ENCODE measurements at regions not wholly inside any gene's neighbourhood (a gene's known extent, or its start where the extent isn't known, plus 50 kb on each side); places are given as distances from the start of the nearest gene placed in this dataset.

GRCh38 chr6:163731215-163732013 is 316.9 kb downstream of the QKI start:
- TF ChIP-seq RAD21 (IDR thresholded peaks at IDR 0.05; ENCODE audit: low read depth) (no peak), TAF1 (IDR thresholded peaks at IDR 0.05; ENCODE audit: low read depth) (no peak), CREB1 (IDR thresholded peaks at IDR 0.05; ENCODE audit: low read depth) (no peak), FOXM1 (IDR thresholded peaks at IDR 0.05; ENCODE audit: borderline replicate concordance, low read depth) (no peak), ZBTB7A (IDR thresholded peaks at IDR 0.05; ENCODE audit: low read depth) (no peak), NFIC (IDR thresholded peaks at IDR 0.05) (no peak), USF1 (IDR thresholded peaks at IDR 0.05) (no peak), EP300 (IDR thresholded peaks at IDR 0.05; ENCODE audit: borderline replicate concordance) (no peak), CEBPB (IDR thresholded peaks at IDR 0.05) (no peak), REST (IDR thresholded peaks at IDR 0.05; ENCODE audit: low read depth) (no peak), EGR1 (IDR thresholded peaks at IDR 0.05) (no peak), TEAD4 (IDR thresholded peaks at IDR 0.05) (no peak), TCF12 (IDR thresholded peaks at IDR 0.05; ENCODE audit: low read depth) (no peak), YY1 (IDR thresholded peaks at IDR 0.05; ENCODE audit: low read depth) (no peak), MAX (IDR thresholded peaks at IDR 0.05) (no peak)

GRCh38 chr6:163730246-163731210 is 316.0 kb downstream of the QKI start:
- TF ChIP-seq USF1 (IDR thresholded peaks at IDR 0.05) = no peak
- TF ChIP-seq CEBPB (IDR thresholded peaks at IDR 0.05) = no peak
- TF ChIP-seq EP300 (IDR thresholded peaks at IDR 0.05; ENCODE audit: borderline replicate concordance) = no peak
- no peak for TF ChIP-seq TCF12 (IDR thresholded peaks at IDR 0.05; ENCODE audit: low read depth)
- no peak for TF ChIP-seq FOXM1 (IDR thresholded peaks at IDR 0.05; ENCODE audit: borderline replicate concordance, low read depth)
- no peak for TF ChIP-seq RAD21 (IDR thresholded peaks at IDR 0.05; ENCODE audit: low read depth)
- TF ChIP-seq CREB1 (IDR thresholded peaks at IDR 0.05; ENCODE audit: low read depth) = no peak
- no peak for TF ChIP-seq ZBTB7A (IDR thresholded peaks at IDR 0.05; ENCODE audit: low read depth)
- no peak for TF ChIP-seq TEAD4 (IDR thresholded peaks at IDR 0.05)
- TF ChIP-seq EGR1 (IDR thresholded peaks at IDR 0.05) = no peak
- no peak for TF ChIP-seq TAF1 (IDR thresholded peaks at IDR 0.05; ENCODE audit: low read depth)
- no peak for TF ChIP-seq REST (IDR thresholded peaks at IDR 0.05; ENCODE audit: low read depth)

GRCh38 chr6:163729127-163729872 is 314.8 kb downstream of the QKI start:
- TF ChIP-seq EP300 (IDR thresholded peaks at IDR 0.05; ENCODE audit: borderline replicate concordance) = no peak
- TF ChIP-seq MAX (IDR thresholded peaks at IDR 0.05) = no peak
- no peak for TF ChIP-seq TCF12 (IDR thresholded peaks at IDR 0.05; ENCODE audit: low read depth)
- TF ChIP-seq ZBTB7A (IDR thresholded peaks at IDR 0.05; ENCODE audit: low read depth) = no peak
- no peak for TF ChIP-seq TAF1 (IDR thresholded peaks at IDR 0.05; ENCODE audit: low read depth)
- no peak for TF ChIP-seq RAD21 (IDR thresholded peaks at IDR 0.05; ENCODE audit: low read depth)
- no peak for TF ChIP-seq USF1 (IDR thresholded peaks at IDR 0.05)
- no peak for TF ChIP-seq FOXM1 (IDR thresholded peaks at IDR 0.05; ENCODE audit: borderline replicate concordance, low read depth)
- TF ChIP-seq REST (IDR thresholded peaks at IDR 0.05; ENCODE audit: low read depth) = no peak
